ENCODE measurements at regions not wholly inside any gene's neighbourhood (a gene's known extent, or its start where the extent isn't known, plus 50 kb on each side); places are given as distances from the start of the nearest gene placed in this dataset.

DNA sequence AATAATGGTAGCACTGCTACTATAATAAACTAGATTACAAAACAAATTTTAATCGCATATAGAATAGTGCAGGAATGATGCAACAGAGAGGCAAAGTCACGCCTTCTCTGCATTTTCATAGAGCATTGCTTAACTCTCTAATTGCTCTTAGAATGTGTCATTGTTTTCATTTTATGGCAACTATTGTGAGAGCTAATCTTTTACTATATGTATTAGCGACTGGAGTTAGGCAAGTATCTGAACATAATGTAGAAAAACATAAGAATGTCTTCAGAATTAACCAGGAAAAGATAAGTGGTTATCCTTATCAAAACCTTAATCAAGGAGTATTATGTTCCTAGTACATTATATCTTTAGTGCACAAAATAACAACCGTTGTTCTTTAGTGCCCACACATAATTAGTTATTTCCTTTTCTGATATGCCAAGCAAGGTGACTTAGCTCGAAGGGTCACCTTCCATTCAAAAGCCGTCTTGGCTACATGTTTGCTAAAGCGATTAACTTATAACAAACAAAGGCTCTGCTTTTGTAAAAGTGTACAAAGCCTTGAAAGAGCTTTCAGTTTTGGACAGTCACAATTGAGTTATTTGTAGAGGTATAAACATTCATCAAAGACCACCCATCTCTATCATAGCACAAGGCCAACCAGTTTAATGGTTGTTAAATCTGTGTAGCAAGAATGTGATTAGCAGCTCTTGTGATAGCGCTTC, 1328.9 kb downstream of the ROBO2 start:
- Histone ChIP-seq H3K36me3 (no peaks in the 10 kb centered on the region), H3K27me3 (no peaks in the 10 kb centered on the region), H3K4me3 (no peak overlapping the region), H3K27ac (no peak overlapping the region), H3K9me3 (ENCODE audit: low read depth) (no peaks in the 10 kb centered on the region), H3K4me1 (ENCODE audit: low read depth) (no peaks in the 10 kb centered on the region)
- TF ChIP-seq, protein P1, sequence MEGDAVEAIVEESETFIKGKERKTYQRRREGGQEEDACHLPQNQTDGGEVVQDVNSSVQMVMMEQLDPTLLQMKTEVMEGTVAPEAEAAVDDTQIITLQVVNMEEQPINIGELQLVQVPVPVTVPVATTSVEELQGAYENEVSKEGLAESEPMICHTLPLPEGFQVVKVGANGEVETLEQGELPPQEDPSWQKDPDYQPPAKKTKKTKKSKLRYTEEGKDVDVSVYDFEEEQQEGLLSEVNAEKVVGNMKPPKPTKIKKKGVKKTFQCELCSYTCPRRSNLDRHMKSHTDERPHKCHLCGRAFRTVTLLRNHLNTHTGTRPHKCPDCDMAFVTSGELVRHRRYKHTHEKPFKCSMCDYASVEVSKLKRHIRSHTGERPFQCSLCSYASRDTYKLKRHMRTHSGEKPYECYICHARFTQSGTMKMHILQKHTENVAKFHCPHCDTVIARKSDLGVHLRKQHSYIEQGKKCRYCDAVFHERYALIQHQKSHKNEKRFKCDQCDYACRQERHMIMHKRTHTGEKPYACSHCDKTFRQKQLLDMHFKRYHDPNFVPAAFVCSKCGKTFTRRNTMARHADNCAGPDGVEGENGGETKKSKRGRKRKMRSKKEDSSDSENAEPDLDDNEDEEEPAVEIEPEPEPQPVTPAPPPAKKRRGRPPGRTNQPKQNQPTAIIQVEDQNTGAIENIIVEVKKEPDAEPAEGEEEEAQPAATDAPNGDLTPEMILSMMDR (IDR thresholded peaks at IDR 0.05; ENCODE audit: low read depth, low read length) = no peak
- peak in 1 of 2 donors; percentile 44 for DNase-seq (ENCODE audit: low read depth in 1 of 2, low spot score in 1 of 2)

DNA sequence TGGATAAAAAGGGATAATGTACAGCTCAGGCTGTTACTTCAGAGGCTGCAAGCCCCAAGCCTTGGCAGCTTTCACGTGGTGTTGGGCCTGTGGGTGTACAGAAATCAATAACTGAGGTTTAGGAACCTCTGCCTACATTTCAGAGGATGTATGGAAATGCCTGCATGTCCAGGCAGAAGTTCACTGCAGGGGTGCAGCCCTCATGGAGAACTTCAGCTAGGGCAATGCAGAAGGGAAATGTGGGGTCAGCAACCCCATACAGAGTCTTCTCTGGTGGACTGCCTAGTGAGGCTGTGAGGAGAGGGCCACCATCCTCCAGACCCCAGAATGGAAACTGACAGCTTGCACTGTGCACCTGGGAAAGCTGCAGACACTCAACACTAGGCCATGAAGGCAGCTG, 1350.3 kb downstream of the ROBO2 start:
- Histone ChIP-seq H3K36me3 (no peaks in the 10 kb centered on the region), H3K27me3 (no peaks in the 10 kb centered on the region), H3K4me1 (ENCODE audit: low read depth) (no peaks in the 10 kb centered on the region), H3K4me3 (no peak overlapping the region), H3K9me3 (ENCODE audit: low read depth) (no peaks in the 10 kb centered on the region), H3K27ac (no peak overlapping the region)
- TF ChIP-seq, protein P1 (IDR thresholded peaks at IDR 0.05; ENCODE audit: low read depth, low read length) = no peak
- no peak for DNase-seq (ENCODE audit: low read depth in 1 of 2, low spot score in 1 of 2)

DNA sequence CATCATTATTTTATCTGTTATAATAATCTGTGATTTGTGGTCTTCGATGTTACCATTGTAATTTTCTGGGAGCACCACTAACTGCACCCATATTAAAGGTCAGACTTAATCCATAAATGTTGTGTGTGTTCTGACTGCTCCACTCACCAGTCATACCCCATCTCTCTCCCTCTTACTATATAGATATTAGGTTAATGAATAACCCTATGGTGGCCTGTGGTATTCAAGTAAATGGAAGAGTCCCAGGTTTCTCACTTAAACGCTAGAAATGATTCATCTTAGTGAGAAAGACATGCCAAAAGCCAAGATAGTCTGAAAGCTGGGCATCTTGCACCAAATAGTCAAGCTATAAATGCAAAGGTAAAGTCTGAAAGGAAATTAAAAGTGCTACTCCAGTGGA, 1358.5 kb downstream of the ROBO2 start:
- Histone ChIP-seq H3K36me3 (no peaks in the 10 kb centered on the region), H3K9me3 (ENCODE audit: low read depth) (no peaks in the 10 kb centered on the region), H3K27me3 (no peaks in the 10 kb centered on the region), H3K4me3 (no peak overlapping the region), H3K27ac (no peak overlapping the region), H3K4me1 (ENCODE audit: low read depth) (no peaks in the 10 kb centered on the region)
- TF ChIP-seq, protein P1 (IDR thresholded peaks at IDR 0.05; ENCODE audit: low read depth, low read length) = no peak
- DNase-seq (ENCODE audit: low read depth in 1 of 2, low spot score in 1 of 2) = no peak

DNA sequence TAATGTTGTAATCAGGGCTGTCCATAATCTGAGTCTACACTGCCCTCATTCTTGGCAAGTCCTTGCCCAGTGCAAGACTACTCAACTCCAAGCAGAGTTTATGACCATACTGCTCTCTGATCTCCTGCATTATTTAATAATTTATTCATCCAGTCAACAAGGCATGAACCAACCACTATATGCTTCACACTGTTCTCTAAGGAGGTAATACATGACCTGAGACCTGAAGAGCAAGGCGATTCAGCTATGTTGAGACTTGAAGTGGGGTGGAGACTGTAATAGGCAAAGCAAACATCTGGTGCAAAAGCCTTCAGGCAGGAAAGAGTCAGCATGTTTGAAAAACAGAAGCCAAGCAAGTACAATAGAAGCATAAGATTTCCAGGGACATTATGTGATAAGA, 1362.8 kb downstream of the ROBO2 start:
- Histone ChIP-seq H3K27ac (no peak overlapping the region), H3K27me3 (no peaks in the 10 kb centered on the region), H3K4me1 (ENCODE audit: low read depth) (no peaks in the 10 kb centered on the region), H3K9me3 (ENCODE audit: low read depth) (no peaks in the 10 kb centered on the region), H3K36me3 (no peaks in the 10 kb centered on the region), H3K4me3 (no peak overlapping the region)
- TF ChIP-seq, protein P1 (IDR thresholded peaks at IDR 0.05; ENCODE audit: low read depth, low read length) = no peak
- no peak for DNase-seq (ENCODE audit: low read depth in 1 of 2, low spot score in 1 of 2)

DNA sequence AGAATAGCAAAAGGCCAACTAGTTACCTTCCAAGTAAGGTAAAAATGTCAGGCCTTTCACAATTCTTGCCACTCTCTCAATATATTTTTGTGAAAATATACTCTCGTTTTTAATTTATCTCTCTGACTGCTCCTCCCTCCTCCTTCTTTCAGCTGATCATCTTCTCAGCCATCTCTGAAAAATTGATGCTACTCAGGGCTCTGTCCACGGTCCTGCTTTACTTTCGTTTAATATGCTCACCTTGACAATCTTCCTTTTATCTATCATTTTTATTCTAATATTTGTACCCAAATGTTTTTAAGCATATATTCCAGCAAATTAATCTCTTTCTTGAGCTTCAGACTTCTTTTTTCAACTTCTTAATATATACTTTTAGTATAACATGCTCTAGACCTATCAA, 1362.1 kb downstream of the ROBO1 start:
- no peaks in the 10 kb centered on the region for H3K27me3 ChIP-seq
- H3K4me3 ChIP-seq = no peak overlapping the region
- H3K9me3 ChIP-seq (ENCODE audit: low read depth) = no peaks in the 10 kb centered on the region
- no peaks in the 10 kb centered on the region for H3K36me3 ChIP-seq
- TF ChIP-seq, protein P1 (IDR thresholded peaks at IDR 0.05; ENCODE audit: low read depth, low read length) = no peak
- DNase-seq (ENCODE audit: low read depth in 1 of 2, low spot score in 1 of 2) = no peak
- H3K27ac ChIP-seq = no peak overlapping the region
- H3K4me1 ChIP-seq (ENCODE audit: low read depth) = no peaks in the 10 kb centered on the region

Data from cardiac muscle cell (in vitro differentiated cells and primary cell).